Panc1 (cell line): ENCODE measurements at regions not wholly inside any gene's neighbourhood (a gene's known extent, or its start where the extent isn't known, plus 50 kb on each side); places are given as distances from the start of the nearest gene placed in this dataset.

Source experiments
- ATAC-seq: fragments of 200-7000 bp; cut with Tn5 transposase; 2 replicates; pipeline ENCODE4 v1.9.1; 2020; ENCODE audit warnings: mild to moderate bottlenecking, moderate library complexity
- BruUV-seq: library from RNA; stranded (reverse); fragments of 400-500 nt; replicated peaks from 2 replicates; lab custom pipeline; 2021; lab: Mats Ljungman, UMichigan
- CTCF ChIA-PET: fragments of 300-600 bp; sonication (Branson Sonifier 250); formaldehyde crosslinking; loops from one replicate; lab custom pipeline; 2022; ENCODE audit warnings: antibody characterized with exemption; lab: Charles Lee
- POLR2A ChIA-PET: fragments of 300-600 bp; sonication (Branson Sonifier 250); formaldehyde crosslinking; loops from one replicate; lab custom pipeline; 2022; ENCODE audit warnings: antibody characterized with exemption; lab: Charles Lee
- DNase-seq: peaks from one replicate; pipeline ENCODE4 v3.0.0-alpha.2; 2010; ENCODE audit warnings: low read depth, low spot score
- H3K27ac ChIP-seq: 2 replicates; pipeline ENCODE4 v1.5.1; 2011; ENCODE audit warnings: mild to moderate bottlenecking, low read length, inconsistent platforms
- H3K27me3 ChIP-seq: fragments of 200-500 bp; sonication (Bioruptor generic); 2 replicates; pipeline ENCODE4 v1.6.0; 2014; ENCODE audit warnings: low read length, inconsistent platforms; ENCODE audit not compliant: control insufficient read depth, insufficient read depth
- H3K36me3 ChIP-seq: fragments of 200-500 bp; sonication (Bioruptor generic); 2 replicates; pipeline ENCODE4 v1.5.1; 2014; ENCODE audit warnings: inconsistent platforms, mild to moderate bottlenecking, low read length, moderate library complexity; ENCODE audit not compliant: control insufficient read depth, insufficient read depth
- H3K4me1 ChIP-seq: 2 replicates; pipeline ENCODE4 v1.5.1; 2011; ENCODE audit warnings: inconsistent platforms, mild to moderate bottlenecking, low read length, moderate library complexity; ENCODE audit not compliant: control insufficient read depth, insufficient read depth
- H3K4me3 ChIP-seq, 2 experiments: 2 replicates each; pipeline ENCODE4 v1.5.1; 2011 to 2012; ENCODE audit warnings: low read depth in 2 of 2, low read length in 2 of 2, mild to moderate bottlenecking in 2 of 2, inconsistent platforms in 1 of 2, moderate library complexity in 1 of 2
- H3K9me3 ChIP-seq: fragments of 200-500 bp; sonication (Bioruptor generic); 2 replicates; pipeline ENCODE4 v1.5.1; 2014; ENCODE audit warnings: low read depth, mild to moderate bottlenecking, inconsistent platforms, low read length, moderate library complexity; ENCODE audit not compliant: control insufficient read depth, insufficient read depth
- POLR2AphosphoS5 ChIP-seq: IDR thresholded peaks from 2 replicates; pipeline ENCODE4 v1.6.1; 2012; ENCODE audit warnings: mild to moderate bottlenecking, low read depth, low read length, moderate library complexity
- SIN3A ChIP-seq: IDR thresholded peaks from 2 replicates; pipeline ENCODE4 v1.6.1; 2012; ENCODE audit warnings: low read depth, mild to moderate bottlenecking, low read length, moderate library complexity, borderline replicate concordance; ENCODE audit not compliant: insufficient read depth
- TCF7L2 ChIP-seq: IDR thresholded peaks from 2 replicates; pipeline ENCODE4 v1.6.1; 2011; ENCODE audit warnings: mild to moderate bottlenecking, low read depth, low read length, inconsistent platforms
- in situ Hi-C: cut with HindIII; loops from 2 replicates; pipeline ENCODE4 v1.10.0; 2016; ENCODE audit warnings: low sequenced_read_pairs, low pct_unique_long_range_greater_than_20kb
- intact Hi-C: fragments of 100-400 bp; cut with micrococcal nuclease; formaldehyde crosslinking; loops from one replicate; pipeline ENCODE4 v1.10.0; 2022; ENCODE audit not compliant: unreplicated experiment
- TF ChIP-seq, protein P1 (sequence below), 2 experiments: IDR thresholded peaks; 2 replicates each; pipeline ENCODE4 v1.6.1; 2011 to 2012; ENCODE audit warnings: low read depth in 2 of 2, control low read depth in 1 of 2, low read length in 1 of 2, mild to moderate bottlenecking in 1 of 2, moderate library complexity in 1 of 2; ENCODE audit not compliant: insufficient read depth in 1 of 2
- TF ChIP-seq, protein P2 (sequence below): fragments of 450-650 bp; IDR thresholded peaks from 2 replicates; pipeline ENCODE4 v1.5.1; 2017; ENCODE audit warnings: mild to moderate bottlenecking

- ChIA-PET POLR2A (no interaction called here), CTCF (no interaction called here)
- in situ Hi-C loops (no loop called here), intact Hi-C loops (no loop called here)
- H3K36me3 ChIP-seq: no peaks in the 10 kb centered on the region
- no peaks in the 10 kb centered on the region for H3K27me3 ChIP-seq
- DNase-seq (no peak), ATAC-seq (peak; percentile 69)
- TF ChIP-seq, protein P1, sequence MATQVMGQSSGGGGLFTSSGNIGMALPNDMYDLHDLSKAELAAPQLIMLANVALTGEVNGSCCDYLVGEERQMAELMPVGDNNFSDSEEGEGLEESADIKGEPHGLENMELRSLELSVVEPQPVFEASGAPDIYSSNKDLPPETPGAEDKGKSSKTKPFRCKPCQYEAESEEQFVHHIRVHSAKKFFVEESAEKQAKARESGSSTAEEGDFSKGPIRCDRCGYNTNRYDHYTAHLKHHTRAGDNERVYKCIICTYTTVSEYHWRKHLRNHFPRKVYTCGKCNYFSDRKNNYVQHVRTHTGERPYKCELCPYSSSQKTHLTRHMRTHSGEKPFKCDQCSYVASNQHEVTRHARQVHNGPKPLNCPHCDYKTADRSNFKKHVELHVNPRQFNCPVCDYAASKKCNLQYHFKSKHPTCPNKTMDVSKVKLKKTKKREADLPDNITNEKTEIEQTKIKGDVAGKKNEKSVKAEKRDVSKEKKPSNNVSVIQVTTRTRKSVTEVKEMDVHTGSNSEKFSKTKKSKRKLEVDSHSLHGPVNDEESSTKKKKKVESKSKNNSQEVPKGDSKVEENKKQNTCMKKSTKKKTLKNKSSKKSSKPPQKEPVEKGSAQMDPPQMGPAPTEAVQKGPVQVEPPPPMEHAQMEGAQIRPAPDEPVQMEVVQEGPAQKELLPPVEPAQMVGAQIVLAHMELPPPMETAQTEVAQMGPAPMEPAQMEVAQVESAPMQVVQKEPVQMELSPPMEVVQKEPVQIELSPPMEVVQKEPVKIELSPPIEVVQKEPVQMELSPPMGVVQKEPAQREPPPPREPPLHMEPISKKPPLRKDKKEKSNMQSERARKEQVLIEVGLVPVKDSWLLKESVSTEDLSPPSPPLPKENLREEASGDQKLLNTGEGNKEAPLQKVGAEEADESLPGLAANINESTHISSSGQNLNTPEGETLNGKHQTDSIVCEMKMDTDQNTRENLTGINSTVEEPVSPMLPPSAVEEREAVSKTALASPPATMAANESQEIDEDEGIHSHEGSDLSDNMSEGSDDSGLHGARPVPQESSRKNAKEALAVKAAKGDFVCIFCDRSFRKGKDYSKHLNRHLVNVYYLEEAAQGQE (IDR thresholded peaks at IDR 0.05; ENCODE audit: insufficient read depth in 1 of 2, low read depth in 2 of 2, low read length in 1 of 2): no peak
- TF ChIP-seq, protein P2, sequence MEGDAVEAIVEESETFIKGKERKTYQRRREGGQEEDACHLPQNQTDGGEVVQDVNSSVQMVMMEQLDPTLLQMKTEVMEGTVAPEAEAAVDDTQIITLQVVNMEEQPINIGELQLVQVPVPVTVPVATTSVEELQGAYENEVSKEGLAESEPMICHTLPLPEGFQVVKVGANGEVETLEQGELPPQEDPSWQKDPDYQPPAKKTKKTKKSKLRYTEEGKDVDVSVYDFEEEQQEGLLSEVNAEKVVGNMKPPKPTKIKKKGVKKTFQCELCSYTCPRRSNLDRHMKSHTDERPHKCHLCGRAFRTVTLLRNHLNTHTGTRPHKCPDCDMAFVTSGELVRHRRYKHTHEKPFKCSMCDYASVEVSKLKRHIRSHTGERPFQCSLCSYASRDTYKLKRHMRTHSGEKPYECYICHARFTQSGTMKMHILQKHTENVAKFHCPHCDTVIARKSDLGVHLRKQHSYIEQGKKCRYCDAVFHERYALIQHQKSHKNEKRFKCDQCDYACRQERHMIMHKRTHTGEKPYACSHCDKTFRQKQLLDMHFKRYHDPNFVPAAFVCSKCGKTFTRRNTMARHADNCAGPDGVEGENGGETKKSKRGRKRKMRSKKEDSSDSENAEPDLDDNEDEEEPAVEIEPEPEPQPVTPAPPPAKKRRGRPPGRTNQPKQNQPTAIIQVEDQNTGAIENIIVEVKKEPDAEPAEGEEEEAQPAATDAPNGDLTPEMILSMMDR: no peak
- TF ChIP-seq POLR2AphosphoS5 (peak; percentile 70; the same call in 1 of the 2 replicates), SIN3A (no peak), TCF7L2 (no peak)
- no peaks in the 10 kb centered on the region for H3K9me3 ChIP-seq
- H3K27ac ChIP-seq: peak overlapping the region; percentile 87
- H3K4me1 ChIP-seq: peaks cover 38% of the 10 kb centered on the region
- BruUV-seq: no TSS peak
- no peak overlapping the region for H3K4me3 ChIP-seq
Observed at GRCh38 chr5:169354263-169354662, 53.3 kb upstream of the SLIT3 start.

DNA sequence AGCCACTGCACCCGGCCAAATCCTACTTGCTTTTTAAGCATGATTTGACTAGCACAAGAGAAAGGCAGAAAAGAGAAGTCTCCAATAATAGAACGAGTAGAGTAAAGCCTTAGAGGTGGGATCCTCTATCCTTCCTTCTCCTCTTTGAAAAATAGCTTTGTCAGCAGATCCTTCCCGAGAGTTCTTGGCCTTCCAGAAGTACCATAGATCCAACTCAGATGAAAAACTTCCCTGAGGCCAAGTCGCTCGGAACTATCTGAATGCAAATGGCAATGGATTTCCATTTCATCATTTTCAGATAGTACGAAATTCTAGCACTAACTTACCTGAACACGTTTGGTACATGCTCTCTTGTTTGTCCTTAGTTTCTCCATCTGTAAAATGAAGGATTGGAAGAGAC lies 52.0 kb upstream of the SLIT3 start:
- in situ Hi-C loops: no loop called here
- peaks cover 6% of the 10 kb centered on the region; the same call in 1 of the 2 replicates for H3K9me3 ChIP-seq
- TF ChIP-seq, protein P1 (IDR thresholded peaks at IDR 0.05; ENCODE audit: insufficient read depth in 1 of 2, low read depth in 2 of 2, low read length in 1 of 2): no peak
- TF ChIP-seq TCF7L2 (no peak), POLR2AphosphoS5 (no peak), SIN3A (no peak)
- TF ChIP-seq, protein P2: no peak
- ChIA-PET CTCF (no interaction called here), POLR2A (no interaction called here)
- no peaks in the 10 kb centered on the region for H3K27me3 ChIP-seq
- H3K36me3 ChIP-seq: no peaks in the 10 kb centered on the region
- H3K4me1 ChIP-seq: peaks cover 38% of the 10 kb centered on the region
- no peak overlapping the region for H3K4me3 ChIP-seq
- DNase-seq: no peak
- H3K27ac ChIP-seq: peak overlapping the region; percentile 87; the same call in 1 of the 2 replicates
- intact Hi-C loops: no loop called here
- no peak for ATAC-seq
- no TSS peak for BruUV-seq
